ENCODE measurements at regions not wholly inside any gene's neighbourhood (a gene's known extent, or its start where the extent isn't known, plus 50 kb on each side); places are given as distances from the start of the nearest gene placed in this dataset.

- no peak for TF ChIP-seq EZH2 (IDR thresholded peaks at IDR 0.05; ENCODE audit: borderline replicate concordance)
- TF ChIP-seq CTCF (IDR thresholded peaks at IDR 0.05; ENCODE audit: poor library complexity) = no peak
- no peak for TF ChIP-seq EZH2phosphoT487 (IDR thresholded peaks at IDR 0.05; ENCODE audit: low read depth, severe bottlenecking, unreplicated experiment)
- H3K79me2 ChIP-seq = no peaks in the 10 kb centered on the region
- no peak for DNase-seq (ENCODE audit: low spot score)
- no peak overlapping the region for H3K27ac ChIP-seq
- H3K4me1 ChIP-seq (ENCODE audit: insufficient read depth) = peaks cover 7% of the 10 kb centered on the region
- H3K9me2 ChIP-seq (replicated peaks; ENCODE audit: insufficient read depth) = no peaks in the 10 kb centered on the region
- H3K4me2 ChIP-seq = peak overlapping the region; percentile 17
- no peaks in the 10 kb centered on the region for H4K20me1 ChIP-seq (ENCODE audit: insufficient read depth, poor library complexity, severe bottlenecking)
- H3K27me3 ChIP-seq = no peaks in the 10 kb centered on the region
- H3K36me3 ChIP-seq (replicated peaks; ENCODE audit: insufficient read depth, low read depth) = no peaks in the 10 kb centered on the region
- H3K4me3 ChIP-seq = no peak overlapping the region
- no peaks in the 10 kb centered on the region for H3K9me3 ChIP-seq (ENCODE audit: low read depth)
- peak overlapping the region; percentile 8 for H2AFZ ChIP-seq
These were observed 199.3 kb downstream of the ALG10B start for GRCh38 chr12:38515912-38516311.

GRCh38 chr12:38516418-38516817 lies 199.8 kb downstream of the ALG10B start:
- Histone ChIP-seq H3K9me3 (ENCODE audit: low read depth) (no peaks in the 10 kb centered on the region), H4K20me1 (ENCODE audit: insufficient read depth, poor library complexity, severe bottlenecking) (no peaks in the 10 kb centered on the region), H3K4me1 (ENCODE audit: insufficient read depth) (peaks cover 7% of the 10 kb centered on the region), H3K9me2 (replicated peaks; ENCODE audit: insufficient read depth) (no peaks in the 10 kb centered on the region), H3K27ac (no peak overlapping the region), H3K79me2 (no peaks in the 10 kb centered on the region), H3K4me3 (no peak overlapping the region), H3K4me2 (peak overlapping the region; percentile 17), H3K36me3 (replicated peaks; ENCODE audit: insufficient read depth, low read depth) (no peaks in the 10 kb centered on the region), H3K27me3 (no peaks in the 10 kb centered on the region), H2AFZ (peak overlapping the region; percentile 8)
- DNase-seq (ENCODE audit: low spot score) = no peak
- 41% methylated on average over 2 of the region's 2 CpGs for WGBS (ENCODE audit: low lambda C conversion rate, missing lambda C conversion rate)
- TF ChIP-seq EZH2phosphoT487 (IDR thresholded peaks at IDR 0.05; ENCODE audit: low read depth, severe bottlenecking, unreplicated experiment) = no peak
- no peak for TF ChIP-seq CTCF (IDR thresholded peaks at IDR 0.05; ENCODE audit: poor library complexity)
- TF ChIP-seq EZH2 (IDR thresholded peaks at IDR 0.05; ENCODE audit: borderline replicate concordance) = no peak

GRCh38 chr12:38523920-38524319 lies 207.3 kb downstream of the ALG10B start:
- no peak overlapping the region for H2AFZ ChIP-seq
- no peak overlapping the region for H3K27ac ChIP-seq
- H3K4me1 ChIP-seq (ENCODE audit: insufficient read depth) = no peaks in the 10 kb centered on the region

More at GRCh38 chr12:38523920-38524319, 207.3 kb downstream of the ALG10B start:
- H3K9me3 ChIP-seq (ENCODE audit: low read depth) = no peaks in the 10 kb centered on the region
- no peaks in the 10 kb centered on the region for H4K20me1 ChIP-seq (ENCODE audit: insufficient read depth, poor library complexity, severe bottlenecking)
- H3K9me2 ChIP-seq (replicated peaks; ENCODE audit: insufficient read depth) = no peaks in the 10 kb centered on the region
- no peak overlapping the region for H3K4me3 ChIP-seq
- no peaks in the 10 kb centered on the region for H3K27me3 ChIP-seq
- no peak overlapping the region for H3K4me2 ChIP-seq
- H3K36me3 ChIP-seq (replicated peaks; ENCODE audit: insufficient read depth, low read depth) = no peaks in the 10 kb centered on the region
- H3K79me2 ChIP-seq = no peaks in the 10 kb centered on the region
- DNase-seq (ENCODE audit: low spot score) = no peak
- TF ChIP-seq CTCF (IDR thresholded peaks at IDR 0.05; ENCODE audit: poor library complexity) = no peak
- no peak for TF ChIP-seq EZH2 (IDR thresholded peaks at IDR 0.05; ENCODE audit: borderline replicate concordance)
- TF ChIP-seq EZH2phosphoT487 (IDR thresholded peaks at IDR 0.05; ENCODE audit: low read depth, severe bottlenecking, unreplicated experiment) = no peak
